Suprapubic skin (tissue), 4 donors: ENCODE measurements at regions not wholly inside any gene's neighbourhood (a gene's known extent, or its start where the extent isn't known, plus 50 kb on each side); places are given as distances from the start of the nearest gene placed in this dataset.

ENCODE experiments used
- CTCF ChIP-seq, 2 donors: fragments of 200-600 bp in 1 of 2; fragments of 450-650 bp in 1 of 2; sonication (generic) in 1 of 2; IDR thresholded peaks; one replicate each; pipeline ENCODE4 v1.5.1; 2016 to 2019; ENCODE audit warnings: antibody characterized with exemption in 2 of 2, mild to moderate bottlenecking in 1 of 2, moderate library complexity in 1 of 2
- EP300 ChIP-seq: sonication (generic); formaldehyde crosslinking; IDR thresholded peaks from one replicate; pipeline ENCODE4 v1.6.1; 2017; ENCODE audit warnings: antibody characterized with exemption
- POLR2AphosphoS5 ChIP-seq, 3 donors: sonication (generic); formaldehyde crosslinking; IDR thresholded peaks; one replicate each; pipeline ENCODE4 v1.6.1; 2017; ENCODE audit warnings: antibody characterized with exemption in 3 of 3

- TF ChIP-seq CTCF (IDR thresholded peaks at IDR 0.05) = no peak
- no peak for TF ChIP-seq EP300
- no peak for TF ChIP-seq POLR2AphosphoS5 (IDR thresholded peaks at IDR 0.05)
Measured at GRCh38 chr10:33546031-33546430, 211.6 kb upstream of the NRP1 start.
